SH-SY5Y (cell line): ENCODE measurements at regions not wholly inside any gene's neighbourhood (a gene's known extent, or its start where the extent isn't known, plus 50 kb on each side); places are given as distances from the start of the nearest gene placed in this dataset.

Experiments
- GATA2 ChIP-seq: IDR thresholded peaks from 2 replicates; pipeline ENCODE4 v1.6.1; 2011; ENCODE audit warnings: mild to moderate bottlenecking, low read depth, low read length
- GATA3 ChIP-seq: IDR thresholded peaks from 2 replicates; pipeline ENCODE4 v1.6.1; 2011; ENCODE audit warnings: low read depth, mild to moderate bottlenecking, low read length, moderate library complexity

- TF ChIP-seq GATA2, result no peak
- TF ChIP-seq GATA3, result no peak
Measured at GRCh38 chr2:122210898-122211856, 455.7 kb downstream of the TSN start.
